GM12892 (cell line): ENCODE measurements at regions not wholly inside any gene's neighbourhood (a gene's known extent, or its start where the extent isn't known, plus 50 kb on each side); places are given as distances from the start of the nearest gene placed in this dataset.

ENCODE experiments used
- POLR2AphosphoS5 ChIP-seq: IDR thresholded peaks from 2 replicates; pipeline ENCODE4 v1.6.1; 2011; ENCODE audit warnings: low read depth, low read length, control low read depth
- TAF1 ChIP-seq: IDR thresholded peaks from 2 replicates; pipeline ENCODE4 v1.6.1; 2011; ENCODE audit warnings: low read depth, mild to moderate bottlenecking, control low read depth, low read length, borderline replicate concordance

DNA sequence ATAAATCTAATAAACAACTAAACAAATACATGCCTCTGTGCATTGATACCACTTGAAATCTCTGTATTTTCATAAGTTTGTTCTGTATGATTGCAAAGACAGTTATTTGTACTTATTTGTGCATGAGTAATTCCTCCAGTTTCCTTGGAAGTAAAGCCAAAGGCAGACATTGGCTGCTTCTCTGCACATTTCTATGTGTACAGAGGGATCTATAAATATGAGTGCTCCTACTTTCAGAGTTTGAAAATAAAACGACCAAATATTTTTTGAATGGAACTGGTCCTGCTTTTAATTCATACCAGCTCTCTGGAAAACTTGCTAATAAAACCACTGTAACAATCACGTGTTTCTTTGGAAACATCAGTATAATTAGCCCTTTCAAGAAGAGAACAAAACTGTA lies 306.5 kb downstream of the MAN2A1 start:
- TF ChIP-seq POLR2AphosphoS5, result no peak
- no peak for TF ChIP-seq TAF1
